Stimulated activated CD4-positive, alpha-beta T cell treated with anti-CD3 and anti-CD28 coated beads, Interleukin-12 subunit alpha, Interleukin-12 subunit beta, amount 100 ng/mL, for 48 hours (primary cell): ENCODE measurements at regions not wholly inside any gene's neighbourhood (a gene's known extent, or its start where the extent isn't known, plus 50 kb on each side); places are given as distances from the start of the nearest gene placed in this dataset.
A peak's percentile ranks its signal among the peaks of the same experiment; 100 is the strongest.

Experiments used
- DNase-seq, 3 donors: peaks; one replicate each; pipeline ENCODE4 v3.0.0-alpha.2; 2020; ENCODE audit warnings: low read depth in 2 of 3, low spot score in 1 of 3

- DNase-seq, result no peak
These were observed 51.1 kb upstream of the BEGAIN start for GRCh38 chr14:100638211-100638855.

GRCh38 chr14:100639280-100639679 is 52.1 kb upstream of the BEGAIN start:
- DNase-seq, result no peak

- peak; percentile 59 to 72 (median 66) for DNase-seq
These were observed 53.5 kb upstream of the BEGAIN start for GRCh38 chr14:100640471-100641273.

- no peak for DNase-seq
These were observed 54.1 kb upstream of the BEGAIN start for GRCh38 chr14:100641274-100641860.

- no peak for DNase-seq
These were observed 56.2 kb upstream of the BEGAIN start for GRCh38 chr14:100643426-100643825.

- no peak for DNase-seq
These were observed 57.2 kb upstream of the BEGAIN start for GRCh38 chr14:100644383-100644782.

- DNase-seq, result no peak
These were observed 57.6 kb upstream of the BEGAIN start for GRCh38 chr14:100644784-100645183.

GRCh38 chr14:100645196-100645981 is 58.2 kb upstream of the BEGAIN start:
- DNase-seq, result peak; percentile 76 to 89 (median 86)

- DNase-seq, result no peak
These were observed 58.7 kb upstream of the BEGAIN start for GRCh38 chr14:100645982-100646314.

GRCh38 chr14:100648474-100649172 is 61.4 kb upstream of the BEGAIN start:
- no peak for DNase-seq

- DNase-seq, result no peak
These were observed 61.9 kb upstream of the BEGAIN start for GRCh38 chr14:100649173-100649519.

GRCh38 chr14:100651999-100652508 is 64.8 kb upstream of the BEGAIN start:
- no peak for DNase-seq

GRCh38 chr14:100652744-100653143 is 65.5 kb upstream of the BEGAIN start:
- no peak for DNase-seq

GRCh38 chr14:100653409-100653808 is 66.2 kb upstream of the BEGAIN start:
- peak in 2 of 3 donors; percentile 10 to 30 for DNase-seq

- DNase-seq, result no peak
These were observed 67.0 kb upstream of the BEGAIN start for GRCh38 chr14:100654025-100654813.

GRCh38 chr14:100654814-100655740 is 67.9 kb upstream of the BEGAIN start:
- peak in 2 of 3 donors; percentile 28 to 37 for DNase-seq

- DNase-seq, result no peak
These were observed 68.5 kb upstream of the BEGAIN start for GRCh38 chr14:100655741-100656085.

GRCh38 chr14:100656996-100657395 is 69.7 kb upstream of the DLK1 start:
- DNase-seq, result no peak

GRCh38 chr14:100657780-100658179 is 68.9 kb upstream of the DLK1 start:
- no peak for DNase-seq
